Erythroblast (primary cell): ENCODE measurements at regions not wholly inside any gene's neighbourhood (a gene's known extent, or its start where the extent isn't known, plus 50 kb on each side); places are given as distances from the start of the nearest gene placed in this dataset.

Experiments
- GATA1 ChIP-seq: IDR thresholded peaks from 2 replicates; pipeline ENCODE4 v1.6.1; 2011; ENCODE audit warnings: low read depth, mild to moderate bottlenecking, control low read depth, low read length, moderate library complexity
- POLR2A ChIP-seq: IDR thresholded peaks from 2 replicates; pipeline ENCODE4 v1.6.1; 2011; ENCODE audit warnings: mild to moderate bottlenecking, low read length

DNA sequence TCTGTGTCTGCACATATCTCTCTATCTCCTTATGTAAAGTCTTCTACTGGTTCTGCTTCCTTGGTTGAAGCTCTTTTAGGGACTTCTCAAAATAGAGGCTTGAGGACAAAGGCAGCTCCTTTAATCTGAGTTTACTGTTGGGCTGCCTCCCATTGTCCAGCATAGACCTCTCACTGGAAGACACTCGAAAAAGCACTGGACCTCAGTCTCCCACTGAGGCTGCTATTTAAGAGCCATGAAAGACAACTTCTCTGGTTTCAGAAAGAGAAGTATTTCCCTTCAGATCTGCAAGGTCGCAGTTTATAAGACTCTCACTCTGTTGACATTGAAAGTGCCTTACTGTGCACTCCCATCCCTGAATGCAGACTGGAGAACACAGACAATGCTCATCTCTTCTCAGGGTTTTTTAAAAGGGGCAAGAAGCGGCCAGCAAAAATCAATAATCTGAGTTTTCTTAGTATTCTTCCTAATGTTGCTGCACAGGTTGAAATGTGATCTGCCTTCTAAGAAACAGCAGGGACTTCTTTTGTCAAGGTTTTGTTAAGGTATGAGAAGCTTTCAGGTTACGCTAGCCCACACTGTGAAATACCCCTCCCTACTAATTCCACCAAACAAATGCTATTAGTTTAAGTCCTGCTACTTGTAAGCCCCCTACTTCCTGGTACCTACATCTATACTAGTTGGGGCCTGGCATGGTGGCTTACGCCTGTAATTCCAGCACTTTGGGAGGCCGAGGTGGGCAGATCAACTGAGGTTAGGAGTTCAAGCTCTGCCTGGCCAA, 450.0 kb upstream of the SLC10A2 start:
- no peak for TF ChIP-seq POLR2A
- no peak for TF ChIP-seq GATA1
